ENCODE measurements at regions not wholly inside any gene's neighbourhood (a gene's known extent, or its start where the extent isn't known, plus 50 kb on each side); places are given as distances from the start of the nearest gene placed in this dataset.

- Histone ChIP-seq H3K4me3 (no peak overlapping the region), H3K27me3 (no peaks in the 10 kb centered on the region), H3K9me3 (no peaks in the 10 kb centered on the region), H3K4me1 (no peaks in the 10 kb centered on the region), H3K27ac (no peak overlapping the region), H3K36me3 (no peaks in the 10 kb centered on the region)
- intact Hi-C loops (cut with DNase I; ENCODE audit: low total_unique reads), result no loop called here
- no peak for DNase-seq
- 65 to 97% (median 89%) methylated on average over 4 of the region's 4 CpGs for WGBS, 5 donors
- TF ChIP-seq EP300 (IDR thresholded peaks at IDR 0.05) (no peak), POLR2A (IDR thresholded peaks at IDR 0.05) (no peak), POLR2AphosphoS5 (IDR thresholded peaks at IDR 0.05) (no peak), CTCF (IDR thresholded peaks at IDR 0.05) (no peak)
Observed at GRCh38 chrX:124224528-124224927, 107.9 kb upstream of the TEX13D start.

GRCh38 chrX:124226129-124226528 lies 106.3 kb upstream of the TEX13D start:
- Histone ChIP-seq H3K4me3 (no peak overlapping the region), H3K9me3 (no peaks in the 10 kb centered on the region), H3K27me3 (no peaks in the 10 kb centered on the region), H3K4me1 (no peaks in the 10 kb centered on the region), H3K27ac (peak overlapping the region in 1 of 5 donors; percentile 35), H3K36me3 (no peaks in the 10 kb centered on the region)
- TF ChIP-seq POLR2A (IDR thresholded peaks at IDR 0.05), result no peak
- no peak for TF ChIP-seq EP300 (IDR thresholded peaks at IDR 0.05)
- TF ChIP-seq CTCF (IDR thresholded peaks at IDR 0.05), result no peak
- TF ChIP-seq POLR2AphosphoS5 (IDR thresholded peaks at IDR 0.05), result no peak
- intact Hi-C loops (cut with DNase I; ENCODE audit: low total_unique reads), result no loop called here
- DNase-seq, result peak in 1 of 2 donors; percentile 9
- WGBS, 5 donors, result 54 to 76% (median 64%) methylated on average over 2 of the region's 2 CpGs

GRCh38 chrX:124228849-124229248 lies 103.6 kb upstream of the TEX13D start:
- no peak for DNase-seq
- intact Hi-C loops (cut with DNase I; ENCODE audit: low total_unique reads), result no loop called here
- Histone ChIP-seq H3K36me3 (no peaks in the 10 kb centered on the region), H3K9me3 (no peaks in the 10 kb centered on the region), H3K27me3 (no peaks in the 10 kb centered on the region), H3K27ac (no peak overlapping the region), H3K4me1 (no peaks in the 10 kb centered on the region), H3K4me3 (no peak overlapping the region)
- WGBS, 5 donors, result 71 to 85% (median 78%) methylated on average over 4 of the region's 4 CpGs
- no peak for TF ChIP-seq POLR2A (IDR thresholded peaks at IDR 0.05)
- TF ChIP-seq EP300 (IDR thresholded peaks at IDR 0.05), result no peak
- TF ChIP-seq CTCF (IDR thresholded peaks at IDR 0.05), result no peak
- no peak for TF ChIP-seq POLR2AphosphoS5 (IDR thresholded peaks at IDR 0.05)

- 70 to 93% (median 88%) methylated on average over 4 of the region's 4 CpGs for WGBS, 5 donors
- intact Hi-C loops (cut with DNase I; ENCODE audit: low total_unique reads), result no loop called here
- no peak overlapping the region for H3K4me3 ChIP-seq
- no peaks in the 10 kb centered on the region for H3K27me3 ChIP-seq
- H3K4me1 ChIP-seq, result no peaks in the 10 kb centered on the region
- H3K27ac ChIP-seq, result no peak overlapping the region
- no peak for DNase-seq
- H3K36me3 ChIP-seq, result no peaks in the 10 kb centered on the region
- no peaks in the 10 kb centered on the region for H3K9me3 ChIP-seq
- no peak for TF ChIP-seq POLR2AphosphoS5 (IDR thresholded peaks at IDR 0.05)
- TF ChIP-seq EP300 (IDR thresholded peaks at IDR 0.05), result no peak
- TF ChIP-seq CTCF (IDR thresholded peaks at IDR 0.05), result no peak
- TF ChIP-seq POLR2A (IDR thresholded peaks at IDR 0.05), result no peak
Observed at GRCh38 chrX:124229374-124229773, 103.1 kb upstream of the TEX13D start.
